HG02588 (cell line): ENCODE measurements at regions not wholly inside any gene's neighbourhood (a gene's known extent, or its start where the extent isn't known, plus 50 kb on each side); places are given as distances from the start of the nearest gene placed in this dataset.
"Not testable (repeated sequence)": the region's sequence is repeated elsewhere in the genome, so short reads cannot be mapped to it uniquely, and the experiment has no call there.

Experiments
- ATAC-seq: cut with Tn5 transposase; IDR thresholded peaks from one replicate; pipeline ENCODE4 v1.9.1; 2021; ENCODE audit warnings: mild to moderate bottlenecking, moderate library complexity; ENCODE audit not compliant: unreplicated experiment

DNA sequence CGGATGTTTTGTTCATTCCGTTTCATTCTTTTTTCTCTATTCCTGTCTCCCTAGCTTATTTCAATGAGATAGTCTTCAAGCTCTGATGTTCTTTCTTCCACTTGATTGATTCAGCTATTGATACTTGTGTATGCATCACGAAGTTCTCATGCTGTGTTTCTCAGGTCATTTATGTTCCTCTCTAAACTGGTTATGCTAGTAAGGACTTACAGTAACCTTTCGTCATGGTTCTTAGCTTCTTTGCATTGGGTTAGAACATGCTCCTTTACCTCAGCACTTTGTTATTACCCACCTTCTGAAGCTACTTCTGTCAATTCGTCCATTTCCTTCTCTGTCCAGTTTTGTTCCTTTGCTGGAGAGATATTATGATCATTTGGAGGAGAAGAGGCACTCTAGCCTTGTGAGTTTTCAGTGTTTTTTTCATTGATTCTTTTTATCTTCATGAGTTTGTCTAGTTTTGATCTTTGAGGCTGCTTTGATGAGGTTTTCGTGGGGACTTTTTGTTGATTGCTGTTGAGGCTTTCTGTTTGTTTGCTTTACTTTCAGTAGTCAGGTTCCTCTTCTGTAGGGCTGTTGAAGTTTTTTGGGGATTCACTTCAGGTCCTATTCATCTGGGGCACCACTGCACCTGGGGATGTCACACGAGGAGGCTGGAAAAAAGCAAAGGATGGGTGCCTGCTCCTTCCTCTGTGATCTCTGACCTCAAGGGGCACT, 496.9 kb upstream of the LRRC7 start:
- ATAC-seq = peak; percentile 60

DNA sequence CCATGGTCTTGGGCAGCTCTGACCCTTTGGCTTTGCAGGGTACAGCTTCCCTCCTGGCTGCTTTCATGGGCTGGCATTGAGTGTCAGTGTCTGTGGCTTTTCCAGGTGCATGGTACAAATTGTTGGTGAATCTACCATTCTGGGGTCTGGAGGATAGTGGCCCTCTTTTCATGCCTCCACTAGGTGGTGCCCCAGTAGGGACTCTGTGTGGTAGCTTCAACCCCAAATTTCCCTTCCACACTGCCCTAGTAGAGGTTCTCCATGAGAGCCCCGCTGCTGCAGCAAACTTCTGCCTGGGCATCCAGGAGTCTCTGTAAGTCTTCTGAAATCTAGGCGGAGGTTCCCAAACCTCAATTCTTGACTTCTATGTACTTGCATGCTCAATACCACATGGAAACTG, 494.5 kb upstream of the LRRC7 start:
- no peak for ATAC-seq

DNA sequence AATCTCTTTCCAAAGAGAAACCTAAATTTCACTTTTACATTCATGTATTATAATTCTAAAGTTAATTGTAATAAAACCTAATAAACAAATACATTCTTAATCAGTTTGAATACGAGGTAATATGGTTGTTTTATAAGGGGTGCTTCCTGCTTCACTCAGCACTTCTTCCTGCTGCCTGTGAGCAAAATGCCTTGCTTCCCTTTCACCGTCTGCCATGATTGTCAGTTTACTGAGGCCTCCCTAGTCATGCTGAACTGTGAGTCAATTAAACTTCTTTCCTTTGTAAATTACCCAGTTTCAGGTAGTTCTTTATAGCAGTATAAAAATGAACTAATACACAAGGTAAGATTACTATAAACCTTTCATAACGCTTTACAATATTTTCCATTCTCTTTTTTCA, 491.1 kb upstream of the LRRC7 start:
- ATAC-seq = no peak

DNA sequence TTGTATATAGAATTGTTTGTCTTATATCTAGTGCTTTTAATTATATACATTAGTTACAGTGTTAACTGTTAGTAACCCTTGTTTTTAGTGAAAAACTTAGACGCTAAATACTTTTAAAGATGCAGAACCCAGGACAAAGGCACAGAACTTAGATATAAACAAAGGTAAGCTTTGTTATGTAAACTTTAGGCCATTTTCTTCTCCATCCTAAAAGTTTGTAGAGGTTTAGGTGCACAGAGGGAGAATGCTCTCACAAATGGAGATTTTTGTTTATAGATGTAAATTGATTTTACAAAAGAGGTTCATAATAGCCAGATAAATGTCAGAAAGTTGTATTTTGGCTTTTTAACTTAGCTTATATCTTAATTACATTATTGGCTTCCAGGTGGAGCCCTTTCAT, 490.5 kb upstream of the LRRC7 start:
- no peak for ATAC-seq

DNA sequence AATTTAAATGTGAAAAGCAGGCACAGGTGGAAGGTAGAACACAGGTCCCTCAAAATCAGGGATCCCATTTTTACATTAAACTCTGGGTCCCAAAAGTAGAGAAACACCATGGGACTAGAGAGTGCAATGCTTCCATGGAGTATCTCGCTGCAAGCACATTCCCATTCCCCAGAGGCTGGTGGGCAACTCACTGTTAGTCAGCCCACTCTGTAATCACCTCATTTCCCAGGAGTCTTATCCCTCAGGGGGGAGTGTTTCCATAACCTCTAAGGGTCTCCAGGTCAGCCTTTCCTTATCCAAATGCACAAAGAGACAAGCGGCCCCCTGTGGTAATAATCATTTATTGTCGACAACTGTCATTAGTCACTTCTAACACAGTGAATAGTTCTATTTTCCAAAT, 490.1 kb upstream of the LRRC7 start:
- no peak for ATAC-seq

DNA sequence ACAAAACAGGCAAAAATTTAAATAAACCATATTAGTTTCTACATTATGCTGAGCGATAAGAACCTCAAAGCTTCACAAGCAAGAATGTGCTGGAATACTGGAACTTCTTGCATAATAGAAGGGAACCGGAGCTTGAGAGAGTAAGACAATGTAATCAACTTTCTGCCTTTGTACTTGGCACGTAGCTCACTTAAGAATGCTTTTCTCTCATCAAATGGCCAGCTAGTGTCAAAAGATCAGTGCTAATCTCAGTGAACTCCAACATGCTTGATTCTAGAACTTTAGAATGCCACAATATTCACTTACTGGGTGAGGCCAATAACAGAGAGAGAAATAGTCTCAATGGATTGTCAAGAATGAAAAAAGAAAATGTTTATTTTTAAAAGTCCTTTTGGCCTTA, 486.1 kb upstream of the LRRC7 start:
- ATAC-seq = no peak

DNA sequence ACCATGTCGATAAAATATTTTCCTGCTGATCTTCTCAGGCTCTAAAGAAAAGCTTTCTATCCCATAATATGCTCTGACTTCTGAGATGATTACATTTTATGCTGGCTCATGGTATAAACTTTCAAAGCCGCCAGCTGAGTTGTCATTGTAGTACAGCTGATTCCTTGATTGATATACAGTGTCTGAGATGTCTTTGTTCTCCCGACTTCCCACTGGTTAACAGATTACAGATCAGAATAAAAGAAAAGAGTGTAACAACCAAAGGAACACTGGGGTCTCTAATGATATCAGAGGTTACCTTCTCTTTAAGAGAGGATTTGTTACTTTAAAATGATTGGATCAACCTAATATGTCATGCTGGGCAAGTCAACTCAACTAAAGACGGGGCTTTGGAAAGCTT, 485.4 kb upstream of the LRRC7 start:
- no peak for ATAC-seq

DNA sequence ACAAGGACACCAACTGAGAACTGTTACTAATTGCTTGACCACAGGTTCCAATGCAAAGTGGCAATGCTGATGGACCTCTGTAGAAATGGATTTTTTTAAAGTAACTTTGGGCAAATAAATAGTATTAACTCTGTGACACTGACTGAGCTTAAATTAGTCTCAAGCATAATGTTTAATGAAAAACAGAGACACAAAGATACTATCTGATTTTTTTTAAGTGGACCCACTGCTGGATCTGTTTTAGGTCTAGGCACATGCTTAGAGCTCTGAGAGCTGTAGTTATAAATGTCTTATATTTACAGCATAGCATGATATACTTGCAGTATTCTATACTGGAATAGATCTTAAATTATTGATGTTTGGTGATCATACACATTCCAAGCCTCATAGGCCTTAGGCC, 481.6 kb upstream of the LRRC7 start:
- ATAC-seq = no peak

DNA sequence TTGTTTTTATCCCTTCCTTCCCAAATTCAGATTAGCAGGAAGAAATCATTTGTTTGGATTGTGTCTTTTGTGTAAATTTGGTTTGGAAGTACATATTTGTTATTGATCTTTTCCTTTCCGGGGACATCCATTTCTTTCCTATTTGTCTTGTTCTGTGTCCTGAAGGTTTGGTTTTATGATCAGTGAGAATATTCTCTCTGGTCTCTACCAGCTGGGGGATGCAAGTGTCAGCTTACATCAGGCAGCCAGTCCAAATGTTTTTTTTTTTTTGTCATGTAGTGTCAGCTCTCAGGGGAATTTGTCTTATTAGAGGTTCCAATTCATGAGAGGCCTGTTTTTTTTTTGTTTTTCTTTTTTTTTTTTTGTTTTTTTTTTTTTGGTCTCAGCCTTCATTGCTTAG, 479.2 kb upstream of the LRRC7 start:
- ATAC-seq = no peak

DNA sequence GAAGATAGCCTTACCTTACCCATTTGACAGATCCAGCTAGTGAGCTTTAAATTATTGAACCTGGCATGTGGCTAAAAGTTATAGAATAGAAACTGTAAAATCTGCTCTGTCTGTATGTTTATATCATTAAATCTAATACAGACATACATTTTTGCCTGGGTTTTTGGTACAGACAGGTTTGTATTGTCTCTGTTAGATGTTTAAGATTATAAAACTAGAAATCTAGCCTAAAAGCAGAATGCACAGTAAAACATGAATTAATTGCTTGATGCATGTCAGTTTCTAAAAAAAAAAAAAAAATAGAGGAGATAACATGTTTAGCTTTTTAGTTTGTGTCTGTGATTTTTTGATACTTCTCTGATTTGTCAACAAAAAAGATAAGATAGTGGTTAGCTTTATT, 477.6 kb upstream of the LRRC7 start:
- no peak for ATAC-seq

DNA sequence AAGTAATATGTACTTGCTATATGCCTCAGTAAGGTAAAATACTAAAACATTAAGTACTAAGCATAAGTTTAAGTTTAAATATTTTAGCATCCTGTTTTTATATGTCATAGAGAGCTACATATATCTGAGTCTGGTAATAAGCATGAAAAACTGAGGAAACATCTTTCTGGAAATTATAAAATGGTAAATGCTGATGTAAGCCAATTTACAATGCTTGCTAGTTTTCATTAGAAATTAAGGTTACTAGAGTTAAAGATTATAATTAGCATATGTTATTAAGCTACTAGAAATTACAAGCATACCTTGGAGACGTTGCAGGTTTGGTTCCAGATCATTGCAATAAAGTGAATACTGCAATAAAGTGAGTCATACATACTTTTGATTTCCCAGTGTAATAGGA, 477.0 kb upstream of the LRRC7 start:
- ATAC-seq = no peak

DNA sequence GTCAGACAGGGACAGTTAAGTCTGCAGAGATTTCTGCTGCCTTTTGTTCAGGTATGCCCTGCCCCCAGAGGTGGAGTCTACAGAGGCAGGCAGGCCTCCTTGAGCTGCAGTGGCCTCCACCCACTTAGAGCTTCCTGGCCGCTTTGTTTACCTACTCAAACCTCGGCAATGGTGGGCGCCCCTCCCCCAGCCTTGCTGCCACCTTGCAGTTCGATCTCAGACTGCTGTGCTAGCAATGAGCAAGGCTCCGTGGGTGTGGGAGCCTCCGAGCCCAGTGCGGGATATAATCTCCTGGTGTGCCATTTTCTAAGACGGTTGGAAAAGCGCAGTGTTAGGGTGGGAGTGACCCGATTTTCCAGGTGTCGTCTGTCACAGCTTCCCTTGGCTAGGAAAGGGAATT, 465.7 kb upstream of the LRRC7 start:
- not testable (repeated sequence) for ATAC-seq

DNA sequence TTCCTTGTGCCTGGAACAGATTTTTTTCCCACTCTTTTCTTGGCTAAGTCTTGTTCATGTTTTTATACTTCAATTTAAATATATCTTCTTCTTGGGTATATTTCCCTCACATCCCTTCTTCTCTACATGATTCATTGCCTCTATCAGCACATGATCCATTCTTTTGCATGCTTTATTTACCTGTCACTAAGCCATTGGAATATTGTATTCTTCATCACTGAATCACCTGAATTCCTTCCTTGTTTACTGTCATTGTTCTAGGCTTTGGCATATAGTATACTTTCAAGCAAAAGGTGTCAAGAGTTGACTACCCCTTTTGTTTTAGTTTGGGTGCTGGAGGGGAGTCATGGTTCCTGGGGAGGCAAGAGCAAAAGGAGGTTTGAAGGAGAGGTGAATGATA, 464.5 kb upstream of the LRRC7 start:
- no peak for ATAC-seq

DNA sequence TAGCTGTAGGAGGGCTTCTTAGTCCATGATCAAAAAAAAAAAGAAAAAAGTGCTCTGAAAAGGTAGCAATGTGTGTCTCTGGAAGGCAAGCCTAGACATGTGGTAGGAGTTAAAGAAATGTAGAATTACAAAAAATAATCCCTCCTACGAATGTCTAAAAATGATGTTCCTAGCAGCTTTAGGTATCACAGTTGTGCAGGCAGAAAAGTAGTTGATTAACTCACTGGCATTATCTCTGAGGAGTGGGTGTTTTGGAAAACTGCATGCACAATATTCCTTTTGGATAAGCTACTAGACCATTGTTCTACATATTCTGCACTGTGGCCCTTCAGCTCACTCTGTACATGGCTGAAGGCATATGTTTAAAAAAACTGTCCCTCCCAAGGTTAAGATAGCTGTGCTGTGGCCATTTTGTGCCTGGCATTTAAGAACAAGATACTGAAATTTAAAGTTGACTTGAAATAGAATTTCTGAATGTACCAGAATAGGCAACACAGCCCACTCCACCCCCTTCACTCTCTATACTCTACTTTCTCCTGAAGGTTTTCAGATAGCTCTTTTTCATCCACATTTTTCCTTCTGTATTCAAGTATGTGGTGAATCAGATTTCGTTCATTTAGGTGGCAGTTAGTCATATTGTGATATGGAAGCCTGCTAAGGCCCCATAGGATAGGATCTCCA, 463.9 kb upstream of the LRRC7 start:
- ATAC-seq = no peak

DNA sequence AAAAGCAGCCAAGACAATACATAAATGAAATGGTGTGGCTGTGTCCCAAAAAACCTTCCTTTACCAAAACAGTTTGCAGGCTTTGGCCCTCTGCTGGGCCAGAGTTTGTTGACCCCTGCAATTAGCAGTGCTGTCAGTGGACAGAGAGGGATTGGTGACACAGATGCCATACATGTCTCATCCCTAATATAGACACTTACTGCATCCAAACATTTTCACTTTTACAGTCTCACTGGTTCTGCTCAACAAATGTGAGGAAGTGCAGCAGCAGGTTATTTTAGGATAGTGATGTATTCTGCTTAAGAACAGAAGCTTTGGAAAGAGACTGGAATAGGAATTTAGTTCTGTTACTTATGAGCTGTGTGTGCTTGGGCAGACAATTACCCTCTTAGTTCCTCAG, 462.8 kb upstream of the LRRC7 start:
- no peak for ATAC-seq

DNA sequence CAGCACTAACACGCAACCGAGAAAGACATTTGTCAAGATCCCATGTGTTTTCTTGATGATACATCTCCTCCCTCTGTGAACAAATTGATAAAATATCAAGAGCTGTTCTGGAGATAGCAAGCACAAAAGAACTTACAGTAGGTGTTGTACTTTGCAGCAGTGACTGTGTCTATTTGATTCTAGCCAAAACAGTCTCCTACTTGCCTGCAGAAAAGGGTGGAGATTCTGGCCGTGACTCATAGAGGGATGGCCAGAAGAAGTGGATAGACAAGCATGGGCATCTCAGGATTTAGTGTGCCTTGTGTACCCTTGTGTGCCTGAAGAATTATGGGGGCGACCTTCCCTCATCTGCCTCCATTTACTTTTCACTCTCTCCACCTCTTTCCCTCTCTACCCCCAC, 458.4 kb upstream of the LRRC7 start:
- no peak for ATAC-seq

DNA sequence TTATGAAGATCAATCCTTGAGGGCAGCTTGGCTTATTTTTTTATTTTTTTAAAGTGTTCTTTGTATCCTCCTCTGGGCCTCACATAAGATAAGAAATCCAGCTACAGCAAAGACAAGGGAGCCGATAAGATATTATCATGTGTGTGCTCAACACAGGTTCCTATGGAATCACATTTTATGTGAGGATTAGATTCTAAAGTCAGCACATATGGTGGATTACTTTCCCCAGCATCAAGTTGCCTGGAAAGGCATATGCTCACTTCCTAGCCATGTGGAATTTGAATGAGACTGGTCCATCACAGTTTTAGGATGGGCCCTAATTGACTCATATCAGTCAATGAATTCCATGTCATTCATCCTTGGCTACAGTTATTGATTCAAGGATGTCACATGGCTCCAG, 456.9 kb upstream of the LRRC7 start:
- no peak for ATAC-seq

DNA sequence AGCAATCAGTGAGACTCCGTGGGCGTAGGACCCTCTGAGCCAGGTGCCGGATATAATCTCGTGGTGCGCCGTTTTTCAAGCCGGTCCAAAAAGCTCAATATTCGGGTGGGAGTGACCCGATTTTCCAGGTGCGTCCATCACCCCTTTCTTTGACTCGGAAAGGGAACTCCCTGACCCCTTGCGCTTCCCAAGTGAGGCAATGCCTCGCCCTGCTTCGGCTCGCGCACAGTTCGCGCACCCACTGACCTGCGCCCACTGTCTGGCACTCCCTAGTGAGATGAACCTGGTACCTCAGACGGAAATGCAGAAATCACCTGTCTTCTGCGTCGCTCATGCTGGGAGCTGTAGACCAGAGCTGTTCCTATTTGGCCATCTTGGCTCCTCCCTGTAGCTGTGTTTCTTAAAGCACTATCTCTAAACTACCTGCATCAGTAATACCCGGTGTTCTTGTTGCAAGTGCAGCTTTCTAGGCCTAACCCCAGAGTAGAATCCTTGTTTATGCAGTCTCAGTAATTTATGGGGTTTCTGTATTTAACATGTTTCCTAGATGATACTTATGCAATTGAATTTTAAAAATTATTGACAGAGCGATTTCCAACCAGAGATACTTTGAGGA, 447.5 kb upstream of the LRRC7 start:
- ATAC-seq = not testable (repeated sequence)

DNA sequence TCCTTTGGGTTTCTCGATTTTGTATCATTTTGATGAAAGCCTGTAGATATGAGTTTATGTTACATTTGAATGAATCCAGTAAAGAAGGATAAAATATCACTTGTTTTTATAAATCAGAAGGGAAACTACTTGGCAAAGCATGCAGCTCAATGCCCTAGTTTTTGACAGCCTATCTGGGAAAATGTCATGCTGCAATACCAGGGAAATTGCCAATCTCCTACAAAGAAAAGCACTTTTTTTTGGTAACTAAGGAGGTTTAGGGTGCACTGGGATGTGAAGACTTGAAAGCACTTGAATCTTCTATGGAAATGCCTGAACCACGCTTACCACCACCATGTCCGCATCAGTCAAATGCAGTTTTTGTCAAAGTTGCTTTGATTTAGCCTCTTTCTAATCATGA, 446.9 kb upstream of the LRRC7 start:
- ATAC-seq = no peak

DNA sequence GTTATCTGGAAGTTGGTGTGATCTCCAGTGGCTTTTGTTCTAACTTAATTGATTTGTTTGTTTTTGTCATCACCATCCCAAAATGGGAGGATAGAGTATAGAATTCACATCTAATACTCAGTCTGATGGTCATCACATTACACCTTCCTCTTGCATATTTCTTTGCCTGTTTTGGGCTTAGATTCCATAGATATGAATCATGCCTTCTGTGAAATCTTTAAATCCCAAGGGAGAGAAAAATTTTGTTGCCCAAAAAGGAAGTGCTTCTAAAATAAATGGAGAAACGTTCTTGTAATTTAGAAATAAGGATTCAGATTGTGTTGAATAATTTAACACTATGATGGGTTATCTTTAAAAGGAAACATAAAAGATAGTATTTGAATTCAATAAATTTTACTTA, 446.0 kb upstream of the LRRC7 start:
- ATAC-seq = no peak

DNA sequence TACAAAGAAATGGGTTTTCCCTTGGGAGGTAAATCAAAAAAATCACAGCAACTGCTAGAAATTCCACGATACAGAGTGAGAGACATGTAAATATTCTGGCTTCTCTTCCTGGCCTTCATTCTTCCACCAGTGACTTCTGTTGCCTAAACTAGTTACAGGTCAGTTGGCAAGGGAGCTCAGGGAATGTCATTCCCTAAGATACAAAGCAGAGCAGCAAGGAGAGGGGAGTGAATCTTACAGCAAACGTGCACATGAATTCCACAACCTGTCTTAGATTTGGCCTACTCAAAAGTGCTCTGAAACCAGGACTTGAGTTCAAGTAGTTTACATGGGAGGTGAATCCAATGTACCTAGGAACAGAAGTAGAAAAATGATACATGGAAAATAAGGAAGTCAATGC, 445.3 kb upstream of the LRRC7 start:
- ATAC-seq = no peak

DNA sequence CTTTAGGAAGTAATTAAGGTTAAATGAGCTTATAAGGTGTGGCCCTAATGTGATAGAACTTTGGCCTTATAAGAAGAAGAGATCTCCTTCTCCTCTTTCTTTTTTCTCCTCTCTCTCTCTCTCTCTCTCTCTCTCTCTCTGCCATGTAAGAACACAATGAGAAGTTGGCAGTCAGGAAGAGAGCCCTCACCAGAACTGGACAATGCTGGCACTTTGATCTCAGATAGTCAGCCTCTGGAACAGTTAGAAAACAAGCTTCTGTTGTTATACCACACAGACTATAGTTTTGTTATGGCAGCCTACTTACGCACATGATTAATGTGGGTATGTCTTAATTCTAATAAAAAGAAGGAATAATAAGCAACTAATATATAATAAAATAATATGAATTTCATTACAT, 444.2 kb upstream of the LRRC7 start:
- no peak for ATAC-seq

DNA sequence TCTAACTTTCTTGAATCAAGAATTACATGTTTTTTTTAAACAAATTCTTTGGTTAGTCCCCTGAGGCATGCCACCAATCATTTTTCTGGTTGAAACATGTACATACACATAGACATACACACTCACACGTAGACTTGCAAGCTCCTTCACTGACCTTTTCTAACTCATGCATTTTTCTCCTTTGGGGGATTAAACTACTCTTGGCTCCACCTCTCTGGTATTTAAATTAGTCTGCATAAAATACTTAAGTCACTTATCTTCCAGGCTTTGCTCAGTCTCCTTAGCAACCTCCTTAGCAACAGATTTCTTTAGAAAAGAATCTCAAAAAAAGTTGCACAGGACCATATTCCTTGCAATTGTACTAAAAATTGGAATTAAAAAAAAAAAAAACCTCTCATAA, 440.9 kb upstream of the LRRC7 start:
- no peak for ATAC-seq
